Endodermal cell (in vitro differentiated cells): ENCODE measurements at regions not wholly inside any gene's neighbourhood (a gene's known extent, or its start where the extent isn't known, plus 50 kb on each side); places are given as distances from the start of the nearest gene placed in this dataset.

Source experiments
- DNase-seq: peaks from one replicate; pipeline ENCODE4 v3.0.0-alpha.2; 2017
- H3K27ac ChIP-seq: 2 replicates; pipeline ENCODE4 v1.5.1; 2013; ENCODE audit warnings: mild to moderate bottlenecking, low read depth, low read length, moderate library complexity
- H3K27me3 ChIP-seq: 2 replicates; pipeline ENCODE4 v1.6.1; 2013; ENCODE audit warnings: mild to moderate bottlenecking, low read length, moderate library complexity; ENCODE audit not compliant: insufficient read depth, control insufficient read depth, poor library complexity, severe bottlenecking
- H3K36me3 ChIP-seq: 2 replicates; pipeline ENCODE4 v1.7.0; 2013; ENCODE audit warnings: mild to moderate bottlenecking, low read length, moderate library complexity; ENCODE audit not compliant: control insufficient read depth, insufficient read depth
- H3K4me1 ChIP-seq: one replicate; pipeline ENCODE4 v1.7.0; 2013; ENCODE audit warnings: low read length; ENCODE audit not compliant: control insufficient read depth, insufficient read depth
- H3K4me3 ChIP-seq: 2 replicates; pipeline ENCODE4 v1.5.1; 2013; ENCODE audit warnings: mild to moderate bottlenecking, low read length, moderate library complexity
- H3K9ac ChIP-seq: 2 replicates; pipeline ENCODE4 v1.6.1; 2013; ENCODE audit warnings: mild to moderate bottlenecking, low read length, moderate library complexity; ENCODE audit not compliant: poor library complexity, severe bottlenecking; ENCODE audit errors: extremely low read depth
- H3K9me3 ChIP-seq: 2 replicates; pipeline ENCODE4 v1.6.1; 2013; ENCODE audit warnings: mild to moderate bottlenecking, low read length, moderate library complexity; ENCODE audit not compliant: control insufficient read depth
- H3K27ac Mint-ChIP-seq: 2 replicates; pipeline ENCODE4 v1.8.0; 2020; ENCODE audit warnings: mixed read lengths
- H3K27me3 Mint-ChIP-seq: 2 replicates; pipeline ENCODE4 v1.8.0; 2021; ENCODE audit warnings: mild to moderate bottlenecking, mixed read lengths; ENCODE audit not compliant: insufficient read depth
- H3K36me3 Mint-ChIP-seq: 2 replicates; pipeline ENCODE4 v1.8.0; 2020; ENCODE audit warnings: low read depth, mixed read lengths
- H3K4me1 Mint-ChIP-seq: 2 replicates; pipeline ENCODE4 v1.8.0; 2020; ENCODE audit warnings: mixed read lengths
- H3K4me3 Mint-ChIP-seq: 2 replicates; pipeline ENCODE4 v1.8.0; 2020; ENCODE audit warnings: mild to moderate bottlenecking, moderate library complexity, mixed read lengths
- H3K9me3 Mint-ChIP-seq: 2 replicates; pipeline ENCODE4 v1.8.0; 2020; ENCODE audit warnings: mild to moderate bottlenecking, mixed read lengths
- WGBS, 2 experiments: methylation state at CpG; one replicate each; pipeline versions ENCODE4 v1.1.5 to v1.1.7; 2013; ENCODE audit warnings: missing lambda C conversion rate in 2 of 2, mixed read lengths in 1 of 2; ENCODE audit not compliant: insufficient coverage in 1 of 2, insufficient read length in 1 of 2; 5-methylcytosine and 5-hydroxymethylcytosine counted together
- TF ChIP-seq, protein P1 (sequence below): fragments of 200-600 bp; sonication (generic); conservative IDR thresholded peaks from 2 replicates; pipeline ENCODE4 v1.5.0; 2021; ENCODE audit warnings: antibody characterized with exemption, mild to moderate bottlenecking

DNA sequence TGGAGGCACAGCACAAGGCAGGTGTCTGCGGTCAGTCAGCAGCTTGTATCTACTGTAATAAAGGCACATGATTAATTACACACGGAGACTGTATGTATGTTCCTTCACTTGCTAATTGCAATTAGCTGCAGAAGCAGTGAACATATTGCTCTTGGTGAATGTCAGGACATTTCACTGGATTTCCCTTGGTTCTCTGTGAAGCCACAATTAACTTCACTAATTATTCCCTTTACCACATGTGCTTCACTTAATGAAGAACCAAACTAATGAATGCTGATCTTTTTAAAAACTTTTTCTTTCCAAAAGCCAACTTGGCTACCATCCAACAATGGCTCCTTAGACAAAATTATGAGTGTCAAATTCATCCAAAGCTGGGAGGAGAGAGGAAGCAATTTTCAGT, 290.7 kb downstream of the ADRA2A start:
- DNase-seq: no peak
- no peak overlapping the region for H3K4me3 ChIP-seq
- H3K27ac Mint-ChIP-seq: no peak overlapping the region
- peaks cover 5% of the 10 kb centered on the region for H3K4me1 ChIP-seq
- H3K4me3 Mint-ChIP-seq: no peak overlapping the region
- H3K9ac ChIP-seq: no peak overlapping the region
- TF ChIP-seq, protein P1, sequence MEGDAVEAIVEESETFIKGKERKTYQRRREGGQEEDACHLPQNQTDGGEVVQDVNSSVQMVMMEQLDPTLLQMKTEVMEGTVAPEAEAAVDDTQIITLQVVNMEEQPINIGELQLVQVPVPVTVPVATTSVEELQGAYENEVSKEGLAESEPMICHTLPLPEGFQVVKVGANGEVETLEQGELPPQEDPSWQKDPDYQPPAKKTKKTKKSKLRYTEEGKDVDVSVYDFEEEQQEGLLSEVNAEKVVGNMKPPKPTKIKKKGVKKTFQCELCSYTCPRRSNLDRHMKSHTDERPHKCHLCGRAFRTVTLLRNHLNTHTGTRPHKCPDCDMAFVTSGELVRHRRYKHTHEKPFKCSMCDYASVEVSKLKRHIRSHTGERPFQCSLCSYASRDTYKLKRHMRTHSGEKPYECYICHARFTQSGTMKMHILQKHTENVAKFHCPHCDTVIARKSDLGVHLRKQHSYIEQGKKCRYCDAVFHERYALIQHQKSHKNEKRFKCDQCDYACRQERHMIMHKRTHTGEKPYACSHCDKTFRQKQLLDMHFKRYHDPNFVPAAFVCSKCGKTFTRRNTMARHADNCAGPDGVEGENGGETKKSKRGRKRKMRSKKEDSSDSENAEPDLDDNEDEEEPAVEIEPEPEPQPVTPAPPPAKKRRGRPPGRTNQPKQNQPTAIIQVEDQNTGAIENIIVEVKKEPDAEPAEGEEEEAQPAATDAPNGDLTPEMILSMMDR: no peak
- no peaks in the 10 kb centered on the region for H3K36me3 ChIP-seq
- H3K9me3 ChIP-seq: no peaks in the 10 kb centered on the region
- H3K36me3 Mint-ChIP-seq: no peaks in the 10 kb centered on the region
- 90 to 100% methylated on average over 2 of the region's 2 CpGs for WGBS, 2 experiments
- H3K4me1 Mint-ChIP-seq: peaks cover 20% of the 10 kb centered on the region
- no peaks in the 10 kb centered on the region for H3K27me3 ChIP-seq
- H3K27ac ChIP-seq: no peak overlapping the region
- peaks cover 4% of the 10 kb centered on the region for H3K27me3 Mint-ChIP-seq
- no peaks in the 10 kb centered on the region for H3K9me3 Mint-ChIP-seq

- H3K36me3 ChIP-seq: no peaks in the 10 kb centered on the region
- 4 to 35% methylated on average over 3 of the region's 3 CpGs for WGBS, 2 experiments
- Mint-ChIP-seq H3K4me3 (no peak overlapping the region), H3K9me3 (no peaks in the 10 kb centered on the region), H3K36me3 (no peaks in the 10 kb centered on the region), H3K4me1 (peaks cover 20% of the 10 kb centered on the region), H3K27me3 (peaks cover 4% of the 10 kb centered on the region), H3K27ac (no peak overlapping the region)
- H3K9me3 ChIP-seq: no peaks in the 10 kb centered on the region
- H3K4me1 ChIP-seq: peaks cover 5% of the 10 kb centered on the region
- TF ChIP-seq, protein P1: no peak
- peak; percentile 67 for DNase-seq
- no peaks in the 10 kb centered on the region for H3K27me3 ChIP-seq
- no peak overlapping the region for H3K9ac ChIP-seq
- no peak overlapping the region for H3K4me3 ChIP-seq
- no peak overlapping the region for H3K27ac ChIP-seq
Measured at GRCh38 chr10:111370101-111370500, 293.3 kb downstream of the ADRA2A start.

DNA sequence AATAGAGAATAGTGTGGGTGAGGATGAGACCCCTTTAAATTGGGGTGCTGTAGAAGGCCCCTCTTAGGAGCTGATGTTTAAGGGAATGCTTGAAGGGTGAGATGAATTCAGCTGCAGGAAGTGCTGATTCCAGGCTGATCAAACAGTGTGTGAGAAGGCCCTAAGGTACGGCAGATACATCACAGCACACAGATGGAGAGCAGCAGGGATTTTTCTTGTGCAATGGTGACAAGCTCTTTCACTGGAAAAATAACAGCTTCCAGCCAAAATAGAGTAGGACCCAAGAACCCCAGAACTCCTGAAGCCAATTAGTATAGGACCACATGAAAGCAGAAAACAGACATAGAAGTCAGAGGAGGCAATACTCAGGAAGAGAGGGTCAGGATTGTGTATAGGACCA, 296.9 kb downstream of the ADRA2A start:
- Mint-ChIP-seq H3K4me3 (no peak overlapping the region), H3K27me3 (peaks cover 8% of the 10 kb centered on the region), H3K9me3 (no peaks in the 10 kb centered on the region), H3K36me3 (no peaks in the 10 kb centered on the region), H3K27ac (no peak overlapping the region), H3K4me1 (peaks cover 18% of the 10 kb centered on the region)
- H3K9ac ChIP-seq: no peak overlapping the region
- WGBS, 2 experiments: 83 to 95% methylated on average over 1 of the region's 1 CpG
- no peak overlapping the region for H3K27ac ChIP-seq
- no peaks in the 10 kb centered on the region for H3K9me3 ChIP-seq
- H3K36me3 ChIP-seq: no peaks in the 10 kb centered on the region
- no peak overlapping the region for H3K4me3 ChIP-seq
- peaks cover 4% of the 10 kb centered on the region for H3K27me3 ChIP-seq
- DNase-seq: no peak
- H3K4me1 ChIP-seq: peaks cover 5% of the 10 kb centered on the region
- TF ChIP-seq, protein P1: no peak
